RWPE2 (cell line): ENCODE measurements at regions not wholly inside any gene's neighbourhood (a gene's known extent, or its start where the extent isn't known, plus 50 kb on each side); places are given as distances from the start of the nearest gene placed in this dataset.

ENCODE experiments used
- ATAC-seq: fragments of 200-7000 bp; cut with Tn5 transposase; 3 replicates; pipeline ENCODE4 v1.9.1; 2021; ENCODE audit warnings: low read depth
- DNase-seq: peaks from one replicate; pipeline ENCODE4 v3.0.0-alpha.2; 2020; ENCODE audit warnings: low spot score
- H3K27ac ChIP-seq: fragments of 450-650 bp; 2 replicates; pipeline ENCODE4 v1.5.1; 2017; ENCODE audit warnings: mild to moderate bottlenecking; ENCODE audit not compliant: poor library complexity, severe bottlenecking
- H3K27me3 ChIP-seq: fragments of 250-450 bp; sonication (Bioruptor Pico); 2 replicates; pipeline ENCODE4 v1.5.1; 2021; ENCODE audit warnings: mild to moderate bottlenecking, moderate library complexity; ENCODE audit not compliant: insufficient read depth, poor library complexity, severe bottlenecking
- H3K36me3 ChIP-seq: fragments of 250-450 bp; sonication (Bioruptor Pico); 2 replicates; pipeline ENCODE4 v1.5.1; 2020; ENCODE audit warnings: low read depth, mild to moderate bottlenecking, moderate library complexity
- H3K4me1 ChIP-seq: fragments of 250-450 bp; sonication (Bioruptor Pico); 2 replicates; pipeline ENCODE4 v1.5.1; 2021; ENCODE audit warnings: mild to moderate bottlenecking, moderate library complexity; ENCODE audit not compliant: insufficient read depth, poor library complexity, severe bottlenecking
- H3K4me3 ChIP-seq: fragments of 250-450 bp; sonication (Bioruptor Pico); 2 replicates; pipeline ENCODE4 v1.5.1; 2021; ENCODE audit warnings: mild to moderate bottlenecking, moderate library complexity; ENCODE audit not compliant: severe bottlenecking
- H3K9me3 ChIP-seq: fragments of 250-450 bp; sonication (Bioruptor Pico); 2 replicates; pipeline ENCODE4 v1.5.1; 2021; ENCODE audit warnings: mild to moderate bottlenecking, moderate library complexity; ENCODE audit not compliant: severe bottlenecking
- CTCF ChIP-seq: fragments of 450-650 bp; IDR thresholded peaks from one replicate; pipeline ENCODE4 v1.5.1; 2017; ENCODE audit warnings: mild to moderate bottlenecking, moderate library complexity; ENCODE audit not compliant: poor library complexity, severe bottlenecking

GRCh38 chr16:64771273-64771672, 350.6 kb downstream of the CDH11 start:
- no peak overlapping the region for H3K4me3 ChIP-seq
- H3K9me3 ChIP-seq = no peaks in the 10 kb centered on the region
- no peak for TF ChIP-seq CTCF
- no peaks in the 10 kb centered on the region for H3K36me3 ChIP-seq
- no peaks in the 10 kb centered on the region for H3K4me1 ChIP-seq
- DNase-seq (no peak), ATAC-seq (no peak)
- H3K27me3 ChIP-seq = no peaks in the 10 kb centered on the region
- no peak overlapping the region for H3K27ac ChIP-seq

- DNase-seq = no peak
- ATAC-seq = no peak
- no peaks in the 10 kb centered on the region for H3K36me3 ChIP-seq
- no peak overlapping the region for H3K27ac ChIP-seq
- H3K4me1 ChIP-seq = no peaks in the 10 kb centered on the region
- no peak overlapping the region for H3K4me3 ChIP-seq
- peaks cover 12% of the 10 kb centered on the region for H3K27me3 ChIP-seq
- no peak for TF ChIP-seq CTCF
- no peaks in the 10 kb centered on the region for H3K9me3 ChIP-seq
Observed at GRCh38 chr16:64762211-64762610, 359.7 kb downstream of the CDH11 start.

GRCh38 chr16:64754279-64754678, 367.6 kb downstream of the CDH11 start:
- ATAC-seq (no peak), DNase-seq (no peak)
- no peak overlapping the region for H3K4me3 ChIP-seq
- no peaks in the 10 kb centered on the region for H3K9me3 ChIP-seq
- no peaks in the 10 kb centered on the region for H3K36me3 ChIP-seq
- no peak for TF ChIP-seq CTCF
- no peak overlapping the region for H3K27ac ChIP-seq
- peaks cover 22% of the 10 kb centered on the region for H3K27me3 ChIP-seq
- no peaks in the 10 kb centered on the region for H3K4me1 ChIP-seq

GRCh38 chr16:64751906-64752305, 370.0 kb downstream of the CDH11 start:
- no peak overlapping the region for H3K4me3 ChIP-seq
- ATAC-seq = no peak
- DNase-seq = no peak

More at GRCh38 chr16:64751906-64752305, 370.0 kb downstream of the CDH11 start:
- no peaks in the 10 kb centered on the region for H3K4me1 ChIP-seq
- no peaks in the 10 kb centered on the region for H3K36me3 ChIP-seq
- H3K27me3 ChIP-seq = peaks cover 9% of the 10 kb centered on the region
- H3K9me3 ChIP-seq = no peaks in the 10 kb centered on the region
- H3K27ac ChIP-seq = no peak overlapping the region
- TF ChIP-seq CTCF = no peak
